ENCODE measurements at regions not wholly inside any gene's neighbourhood (a gene's known extent, or its start where the extent isn't known, plus 50 kb on each side); places are given as distances from the start of the nearest gene placed in this dataset.
A peak's percentile ranks its signal among the peaks of the same experiment; 100 is the strongest.

GRCh38 chr1:60577029-60577428 lies 503.5 kb upstream of the C1orf87 start:
- no peak for DNase-seq

GRCh38 chr1:60575326-60575977 lies 501.9 kb upstream of the C1orf87 start:
- no peak for DNase-seq

- peak; percentile 79 for DNase-seq
Observed at GRCh38 chr1:60573726-60574409, 500.3 kb upstream of the C1orf87 start.

DNA sequence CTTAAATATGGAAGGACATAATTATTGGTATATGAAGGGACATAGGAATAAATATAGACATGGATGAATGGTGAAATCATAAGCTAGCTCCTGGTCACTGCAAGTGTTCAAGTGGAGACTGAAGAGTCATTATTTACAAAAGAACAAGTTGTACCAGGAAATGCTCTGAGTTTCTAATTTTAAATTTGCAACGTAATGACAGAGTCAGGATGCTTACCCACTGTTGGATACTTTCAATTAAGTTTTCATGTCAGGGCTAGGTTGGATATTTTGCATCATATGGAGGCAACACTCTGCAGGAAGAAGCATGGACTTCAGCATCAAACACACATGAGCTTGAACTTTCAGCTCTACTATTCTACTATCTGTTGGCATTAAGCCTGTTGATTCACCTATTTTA lies 499.6 kb upstream of the C1orf87 start:
- no peak for DNase-seq

DNA sequence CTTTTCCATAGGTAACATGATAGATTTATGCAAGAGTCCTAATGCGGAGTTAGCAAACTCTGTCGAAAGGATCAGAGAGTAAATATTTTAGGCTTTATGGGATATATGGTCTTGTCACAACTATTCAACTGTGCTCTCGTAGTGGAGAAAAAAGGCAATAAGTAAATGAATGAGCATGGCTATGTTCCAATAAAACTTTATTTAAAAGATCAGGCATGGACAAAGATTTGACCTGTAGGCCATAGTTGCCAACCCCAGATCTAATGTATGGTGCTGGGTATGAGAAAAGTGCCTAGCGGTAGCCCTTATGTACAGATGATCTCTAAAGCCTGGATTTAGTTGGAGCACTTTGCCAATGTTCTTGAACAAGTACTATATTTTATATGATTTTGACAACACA lies 498.8 kb upstream of the C1orf87 start:
- DNase-seq = no peak

DNA sequence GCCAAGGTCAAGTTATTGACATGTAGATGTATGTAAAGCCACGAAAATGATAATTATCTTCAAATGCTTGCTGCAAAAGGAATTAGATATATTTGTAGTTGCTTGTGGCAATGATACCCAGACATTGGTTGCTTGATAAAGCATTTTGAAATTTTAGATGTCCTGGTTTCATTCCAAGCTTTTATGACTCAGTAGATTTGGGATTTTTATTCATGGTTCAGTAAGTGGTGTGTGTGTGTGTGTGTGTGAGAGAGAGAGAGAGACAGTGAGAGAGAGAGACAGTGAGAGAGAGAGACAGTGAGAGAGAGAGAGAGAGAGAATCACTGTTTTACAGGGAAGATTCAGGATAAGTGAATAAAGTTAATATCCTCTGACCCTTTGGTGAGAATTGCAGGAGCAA lies 498.2 kb upstream of the C1orf87 start:
- peak; percentile 72 for DNase-seq

GRCh38 chr1:60569189-60569588 lies 495.6 kb upstream of the C1orf87 start:
- no peak for DNase-seq

DNA sequence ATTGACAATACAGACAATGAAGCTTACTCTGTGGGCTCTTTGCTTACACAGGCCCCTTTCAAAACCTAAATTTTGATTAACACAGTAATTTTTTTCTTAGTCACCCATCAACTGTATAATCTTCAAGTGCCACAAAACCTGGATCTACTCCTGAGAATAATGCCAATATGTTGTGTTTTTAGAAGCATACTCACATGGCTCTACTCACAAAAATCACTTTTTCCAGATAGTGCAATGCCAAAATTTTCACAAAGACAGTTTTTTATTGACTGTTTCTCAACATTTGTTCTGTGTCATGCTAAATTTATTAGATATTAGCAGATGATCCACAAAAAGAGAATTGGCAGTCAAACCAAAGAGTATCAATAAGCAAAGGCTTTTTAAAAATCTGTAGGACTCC lies 493.7 kb upstream of the C1orf87 start:
- DNase-seq = no peak

DNA sequence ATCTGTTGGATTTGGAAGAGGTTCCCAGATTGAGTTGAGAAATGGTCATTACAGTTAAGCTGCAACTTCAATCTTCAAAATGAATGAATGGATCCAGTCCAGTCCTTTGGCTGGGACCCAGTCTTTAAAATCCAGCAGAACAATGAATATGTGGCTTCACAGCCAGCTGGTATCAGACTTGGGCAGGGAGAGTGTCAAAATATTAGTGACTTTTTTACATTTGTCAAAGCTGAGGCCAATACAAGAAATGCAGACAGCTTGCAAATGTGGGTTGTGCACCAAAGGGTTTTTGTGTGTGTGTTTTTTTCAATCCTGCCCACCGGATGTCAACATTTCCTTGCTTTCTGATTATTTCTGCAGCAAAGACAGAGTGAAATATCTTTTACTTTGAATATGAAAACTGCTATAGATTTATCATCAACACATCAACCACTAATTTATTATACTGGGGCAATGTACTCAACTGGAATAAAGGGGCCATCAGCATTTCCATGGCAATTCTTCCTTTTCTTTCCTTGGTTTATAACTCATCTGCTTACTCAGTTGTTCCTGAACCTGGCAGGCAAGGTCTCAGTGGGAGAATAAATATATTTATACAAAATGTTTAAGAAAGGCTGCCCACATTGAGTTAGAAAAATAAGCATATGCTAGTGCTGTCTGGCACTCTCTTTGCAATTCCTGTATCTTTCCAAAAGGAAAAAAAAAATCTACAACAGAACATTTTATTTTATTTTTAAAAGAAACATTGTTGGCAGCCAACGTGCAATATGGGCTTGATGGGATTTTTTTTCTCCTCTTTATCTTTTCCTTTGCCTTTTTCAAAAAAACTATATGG lies 491.6 kb upstream of the C1orf87 start:
- DNase-seq = no peak

DNA sequence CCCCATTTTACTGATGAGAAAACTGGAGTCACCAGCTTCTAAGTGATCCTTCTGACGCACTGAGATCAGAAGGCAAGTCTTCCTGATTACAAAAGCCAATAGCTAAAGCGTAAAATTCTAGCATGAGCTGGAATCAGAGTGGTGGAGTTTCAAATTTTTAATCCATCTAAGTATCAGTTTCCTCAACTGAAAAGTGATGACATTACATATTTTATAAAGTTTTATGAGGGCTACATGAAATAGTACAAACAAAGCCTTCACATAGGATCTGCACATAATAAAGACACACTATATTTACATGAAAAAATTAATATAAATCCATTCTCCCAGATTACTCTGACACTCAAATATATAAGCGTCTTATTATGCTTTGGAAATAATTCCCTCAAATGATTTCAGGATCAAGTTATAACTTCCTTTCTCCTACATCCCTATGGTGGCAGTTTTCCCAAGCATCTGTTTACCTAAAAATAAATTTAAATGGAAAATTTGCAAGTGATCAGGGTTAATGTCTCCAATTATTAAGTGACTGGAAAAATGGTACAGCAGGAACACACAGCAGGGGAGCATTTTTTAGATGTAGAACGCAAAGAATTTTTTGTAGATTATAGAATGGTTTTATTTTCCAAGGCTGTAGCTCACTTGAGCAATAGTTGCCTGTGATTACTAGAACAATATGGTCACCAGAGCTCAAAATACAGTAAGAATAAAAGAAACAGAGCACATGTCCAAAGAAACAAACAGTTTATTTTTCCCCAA lies 490.4 kb upstream of the C1orf87 start:
- peak; percentile 6 for DNase-seq

GRCh38 chr1:60562740-60563139 lies 489.2 kb upstream of the C1orf87 start:
- DNase-seq = no peak

- DNase-seq = no peak
Observed at GRCh38 chr1:60560701-60561100, 487.1 kb upstream of the C1orf87 start.

- no peak for DNase-seq
Observed at GRCh38 chr1:60558236-60558635, 484.7 kb upstream of the C1orf87 start.

DNA sequence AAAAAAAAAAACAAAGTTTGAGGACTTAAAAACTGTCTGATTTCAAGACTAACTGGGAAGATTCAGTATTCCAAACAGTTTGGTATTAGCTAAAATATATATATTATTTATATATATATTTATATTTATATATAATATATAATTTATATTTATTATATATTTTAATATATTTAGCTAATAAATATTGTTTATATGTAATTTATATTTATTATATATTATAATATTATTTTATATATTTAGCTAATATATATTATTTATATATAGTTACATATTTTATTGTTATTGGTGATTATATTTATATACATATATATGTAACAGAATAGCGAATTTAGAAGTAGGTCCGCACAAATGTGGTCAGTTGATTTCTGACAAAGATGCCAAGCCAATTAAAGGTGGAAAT lies 480.2 kb upstream of the C1orf87 start:
- DNase-seq = no peak

GRCh38 chr1:60547821-60548220 lies 474.3 kb upstream of the C1orf87 start:
- no peak for DNase-seq

DNA sequence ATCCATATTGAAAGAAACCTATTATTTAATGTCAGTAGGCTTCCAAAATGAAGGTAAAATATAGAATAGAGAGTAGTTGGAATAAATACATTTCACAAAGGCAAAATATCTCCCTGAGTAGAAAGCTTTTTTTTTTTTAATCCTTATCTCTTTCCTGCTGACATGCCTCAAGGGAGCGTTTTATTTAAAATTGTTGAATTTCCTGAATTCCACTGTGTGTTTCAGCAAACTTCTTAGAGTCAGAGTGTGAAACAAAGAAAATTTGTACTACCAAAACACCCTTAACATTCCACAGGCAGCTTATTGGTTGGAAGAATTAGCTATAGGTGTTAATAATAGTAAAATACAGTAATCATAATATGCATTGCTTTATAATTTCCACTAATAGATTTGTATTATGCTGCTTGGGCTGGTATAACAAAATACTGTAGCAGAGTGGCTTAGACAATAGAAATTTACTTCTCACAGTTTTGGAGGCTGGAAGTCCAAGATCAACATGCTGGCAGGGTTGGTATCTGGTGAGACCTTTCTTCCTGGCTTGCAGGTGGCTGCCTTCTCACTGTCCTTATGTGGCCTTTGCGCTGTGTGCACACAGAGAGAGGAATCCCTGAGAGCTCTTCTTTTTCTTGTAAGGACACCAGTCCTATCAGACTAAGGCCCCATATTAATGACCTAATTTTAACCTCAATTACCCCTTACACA lies 468.4 kb upstream of the C1orf87 start:
- DNase-seq = no peak

DNA sequence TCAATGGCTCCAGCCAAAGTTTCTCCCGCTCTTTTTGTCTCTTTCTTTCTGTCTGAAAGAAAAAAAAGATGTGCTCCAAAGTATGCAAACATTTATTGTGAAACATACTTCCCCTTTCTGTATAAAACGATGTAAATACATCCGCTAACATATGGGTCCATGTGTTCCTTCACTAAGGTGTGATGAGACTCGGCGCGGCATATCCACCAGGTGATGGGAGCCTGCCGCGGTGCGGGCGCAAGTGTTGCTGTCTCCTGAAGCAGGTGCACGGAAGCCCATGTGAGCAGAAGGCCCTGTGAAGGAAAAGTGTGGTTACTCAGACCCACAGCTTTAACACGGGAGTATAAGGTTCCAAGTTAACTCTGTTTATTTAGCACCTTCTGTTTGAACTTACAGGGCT lies 466.6 kb upstream of the C1orf87 start:
- no peak for DNase-seq

- no peak for DNase-seq
Observed at GRCh38 chr1:60535713-60536112, 462.1 kb upstream of the C1orf87 start.

DNA sequence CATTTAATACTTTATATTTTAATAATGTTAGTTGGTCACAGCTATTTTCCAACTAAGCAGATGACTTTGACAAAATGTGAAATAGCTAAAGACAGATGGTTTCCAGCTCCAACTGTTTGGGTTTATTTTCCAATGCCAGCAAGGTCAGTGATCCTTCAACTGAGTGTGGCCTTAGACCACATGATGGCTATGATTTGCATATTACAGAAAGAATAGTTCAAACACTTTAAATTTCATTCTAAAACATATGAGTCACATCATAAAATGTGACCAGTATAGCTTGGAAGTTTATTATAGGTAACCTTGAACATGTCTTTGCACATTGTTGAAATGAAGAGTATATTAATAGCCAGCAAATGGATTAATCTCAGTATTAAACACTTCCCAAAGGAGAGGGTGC lies 454.0 kb upstream of the C1orf87 start:
- DNase-seq = no peak

DNA sequence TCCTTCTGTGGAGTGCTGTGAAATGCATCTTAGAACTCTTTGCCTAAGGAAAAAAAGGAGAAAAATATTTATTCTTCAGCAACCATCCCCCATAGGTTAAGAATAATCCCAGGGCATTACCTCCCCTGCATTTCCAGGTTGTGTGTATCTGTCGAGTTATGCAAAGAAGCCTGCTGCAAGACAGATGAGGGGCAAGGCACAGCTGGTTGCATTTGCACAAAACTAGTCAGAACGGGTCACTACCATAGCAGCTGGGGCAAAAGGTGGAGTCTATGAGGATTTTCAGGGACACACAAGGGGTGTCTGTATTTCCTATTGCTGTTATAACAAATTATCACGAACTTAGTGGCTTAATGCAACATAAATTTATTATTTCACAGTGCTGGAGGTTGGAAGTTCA lies 443.4 kb upstream of the C1orf87 start:
- DNase-seq = no peak

- DNase-seq = no peak
Observed at GRCh38 chr1:60510162-60510561, 436.6 kb upstream of the C1orf87 start.

DNA sequence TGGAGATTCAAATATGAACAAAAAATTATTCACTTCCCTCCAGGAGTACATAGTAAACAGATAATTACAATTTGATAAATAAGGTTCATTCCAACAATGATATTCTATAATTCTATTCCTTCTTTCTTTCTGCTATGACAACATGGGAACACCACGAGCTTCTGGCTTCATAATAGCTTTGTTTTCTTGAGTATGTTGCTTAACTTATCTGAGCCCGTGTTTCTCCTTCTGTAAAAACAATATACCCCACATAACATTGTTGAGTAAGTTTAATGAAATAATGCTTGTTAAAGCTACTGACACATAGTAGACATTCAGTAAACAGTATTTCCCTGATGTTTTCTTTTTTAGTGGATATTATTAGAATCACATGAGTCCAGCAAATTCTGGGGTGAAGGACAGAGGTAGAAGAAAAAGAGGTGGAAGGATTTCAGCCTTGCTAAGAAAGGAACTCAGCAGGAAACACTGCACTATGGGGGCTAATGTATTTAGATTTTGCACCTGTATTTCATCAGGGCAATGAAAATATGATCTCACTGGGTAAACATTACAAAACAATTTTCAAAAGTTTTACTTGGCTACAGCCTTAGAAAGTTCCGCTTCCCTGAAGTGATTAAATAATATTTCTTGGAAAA lies 430.8 kb upstream of the C1orf87 start:
- no peak for DNase-seq
